ENCODE measurements at regions not wholly inside any gene's neighbourhood (a gene's known extent, or its start where the extent isn't known, plus 50 kb on each side); places are given as distances from the start of the nearest gene placed in this dataset.

DNA sequence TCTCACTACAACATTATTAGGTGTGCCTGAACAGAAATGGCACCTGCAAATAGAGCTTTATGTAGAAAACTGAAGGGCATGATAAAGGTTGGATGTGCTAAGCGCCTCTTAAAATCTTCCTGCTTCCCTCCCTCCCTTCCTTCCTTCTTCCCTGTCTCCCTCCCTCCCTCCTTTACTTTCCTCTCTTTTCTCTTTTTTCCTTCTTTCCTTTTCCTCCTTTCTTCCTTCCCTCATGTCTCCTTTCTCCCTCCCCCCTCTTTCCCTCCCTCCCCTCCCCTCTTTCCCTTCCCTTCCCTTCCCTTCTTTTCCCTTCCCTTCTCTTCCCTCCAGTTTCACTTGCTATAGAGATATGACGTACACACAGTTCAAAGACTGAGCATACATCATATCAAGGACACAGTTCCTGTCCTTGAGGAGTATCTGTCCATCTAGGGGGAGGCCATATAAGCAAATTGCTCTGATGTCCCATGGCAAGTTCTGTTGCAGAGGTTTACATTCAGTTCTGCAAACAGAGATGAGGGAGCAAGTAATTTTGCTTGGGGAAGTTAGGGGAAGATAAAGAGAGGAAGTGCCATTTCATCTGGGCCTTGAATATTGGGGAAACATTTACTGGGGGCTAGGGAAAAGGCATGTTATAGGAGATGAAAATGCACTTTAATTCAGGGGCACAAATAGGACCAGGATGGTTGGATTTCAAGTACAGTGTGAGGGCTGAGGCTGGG lies 79.0 kb upstream of the EEF1E1 start:
- H3K27ac ChIP-seq, result no peak overlapping the region
- H3K36me3 ChIP-seq, result no peaks in the 10 kb centered on the region
- no peak for DNase-seq
- H3K4me1 ChIP-seq, result peaks cover 0 to 25% (median 15%) of the 10 kb centered on the region in 4 donors
- H3K4me3 ChIP-seq, result no peak overlapping the region
- intact Hi-C loops (cut with DNase I), result no loop called here
- TF ChIP-seq EP300 (IDR thresholded peaks at IDR 0.05), result no peak
- no peak for TF ChIP-seq POLR2A (IDR thresholded peaks at IDR 0.05)
- TF ChIP-seq, protein P1, sequence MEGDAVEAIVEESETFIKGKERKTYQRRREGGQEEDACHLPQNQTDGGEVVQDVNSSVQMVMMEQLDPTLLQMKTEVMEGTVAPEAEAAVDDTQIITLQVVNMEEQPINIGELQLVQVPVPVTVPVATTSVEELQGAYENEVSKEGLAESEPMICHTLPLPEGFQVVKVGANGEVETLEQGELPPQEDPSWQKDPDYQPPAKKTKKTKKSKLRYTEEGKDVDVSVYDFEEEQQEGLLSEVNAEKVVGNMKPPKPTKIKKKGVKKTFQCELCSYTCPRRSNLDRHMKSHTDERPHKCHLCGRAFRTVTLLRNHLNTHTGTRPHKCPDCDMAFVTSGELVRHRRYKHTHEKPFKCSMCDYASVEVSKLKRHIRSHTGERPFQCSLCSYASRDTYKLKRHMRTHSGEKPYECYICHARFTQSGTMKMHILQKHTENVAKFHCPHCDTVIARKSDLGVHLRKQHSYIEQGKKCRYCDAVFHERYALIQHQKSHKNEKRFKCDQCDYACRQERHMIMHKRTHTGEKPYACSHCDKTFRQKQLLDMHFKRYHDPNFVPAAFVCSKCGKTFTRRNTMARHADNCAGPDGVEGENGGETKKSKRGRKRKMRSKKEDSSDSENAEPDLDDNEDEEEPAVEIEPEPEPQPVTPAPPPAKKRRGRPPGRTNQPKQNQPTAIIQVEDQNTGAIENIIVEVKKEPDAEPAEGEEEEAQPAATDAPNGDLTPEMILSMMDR (IDR thresholded peaks at IDR 0.05), result no peak
- TF ChIP-seq POLR2AphosphoS5 (IDR thresholded peaks at IDR 0.05), result no peak
- H3K9me3 ChIP-seq, result no peaks in the 10 kb centered on the region
- H3K27me3 ChIP-seq, result no peaks in the 10 kb centered on the region
- 78 to 79% methylated on average over 2 of the region's 2 CpGs for WGBS, 2 donors

DNA sequence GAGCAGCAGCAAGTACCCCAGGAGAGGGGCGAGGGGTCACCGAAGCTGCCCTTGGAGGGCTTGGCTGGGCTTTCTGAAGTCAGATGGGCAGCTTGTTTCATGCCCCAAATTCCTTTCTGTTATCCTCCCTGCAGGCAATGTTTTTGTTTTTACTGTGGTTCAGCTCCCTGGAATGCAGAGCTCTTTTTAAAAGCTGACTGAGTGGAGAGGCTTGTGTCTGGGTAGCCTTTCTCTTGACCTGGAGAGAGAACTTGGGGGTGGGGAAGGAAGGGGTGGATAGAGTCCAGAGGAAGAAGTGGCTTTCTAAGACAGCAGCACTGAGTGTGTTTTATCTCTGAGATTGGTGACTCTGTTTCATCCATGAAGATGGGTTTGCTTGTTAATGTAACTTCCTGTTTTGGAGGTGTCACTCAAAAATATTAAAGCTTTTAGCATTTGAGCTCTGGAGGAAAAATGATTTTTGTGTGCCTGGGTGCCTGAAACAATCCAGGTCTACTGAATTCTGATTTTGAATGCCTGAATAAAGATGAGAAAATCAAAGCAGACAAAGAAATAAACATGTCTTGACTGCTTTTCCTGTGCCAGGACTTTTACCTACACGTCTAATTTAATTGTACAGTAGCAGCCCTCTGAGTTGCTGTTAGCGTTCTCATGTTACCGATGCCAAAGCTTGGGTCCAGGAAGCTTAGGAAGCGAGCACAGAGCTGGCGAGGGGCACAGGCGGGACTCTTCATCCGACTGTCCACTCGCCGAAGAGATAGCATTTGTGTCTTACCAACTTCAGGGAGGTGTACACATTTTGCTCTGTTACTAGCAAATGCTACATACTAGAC lies 78.2 kb upstream of the EEF1E1 start:
- WGBS, 2 donors, result 75 to 84% methylated on average over 11 of the region's 11 CpGs
- DNase-seq, result no peak
- no peak for TF ChIP-seq EP300 (IDR thresholded peaks at IDR 0.05)
- no peak for TF ChIP-seq POLR2A (IDR thresholded peaks at IDR 0.05)
- TF ChIP-seq, protein P1 (IDR thresholded peaks at IDR 0.05), result no peak
- Histone ChIP-seq H3K36me3 (no peaks in the 10 kb centered on the region), H3K4me3 (no peak overlapping the region), H3K9me3 (no peaks in the 10 kb centered on the region), H3K4me1 (peaks cover 0 to 25% (median 15%) of the 10 kb centered on the region in 4 donors), H3K27me3 (no peaks in the 10 kb centered on the region), H3K27ac (no peak overlapping the region)
- intact Hi-C loops (cut with DNase I), result no loop called here

DNA sequence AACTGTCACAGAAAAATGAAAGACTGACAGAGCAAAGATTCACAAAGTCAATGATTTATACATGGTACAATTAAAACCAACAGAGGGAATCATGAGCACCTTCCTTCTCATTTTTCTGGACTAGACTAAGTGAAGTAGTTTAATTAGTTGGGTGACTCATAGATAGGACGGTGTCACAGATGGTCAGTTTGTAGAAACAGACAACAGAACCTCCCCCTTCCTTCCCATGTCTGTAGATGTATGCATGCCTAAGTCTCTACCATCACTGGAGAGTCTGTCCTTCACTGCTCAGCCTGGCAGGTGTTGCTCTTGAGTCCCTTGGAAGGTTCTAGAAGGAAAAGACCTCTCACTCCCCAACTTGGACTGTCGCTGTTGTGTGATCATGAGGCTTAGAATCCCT lies 75.4 kb upstream of the EEF1E1 start:
- intact Hi-C loops (cut with DNase I), result no loop called here
- DNase-seq, result no peak
- H3K4me1 ChIP-seq, result peaks cover 0 to 19% (median 11%) of the 10 kb centered on the region in 4 donors
- H3K36me3 ChIP-seq, result no peaks in the 10 kb centered on the region
- no peaks in the 10 kb centered on the region for H3K27me3 ChIP-seq
- no peak overlapping the region for H3K4me3 ChIP-seq
- no peak overlapping the region for H3K27ac ChIP-seq
- TF ChIP-seq EP300 (IDR thresholded peaks at IDR 0.05) (no peak), POLR2A (IDR thresholded peaks at IDR 0.05) (no peak), POLR2AphosphoS5 (IDR thresholded peaks at IDR 0.05) (no peak)
- TF ChIP-seq, protein P1 (IDR thresholded peaks at IDR 0.05), result no peak
- 83 to 87% methylated on average over 2 of the region's 2 CpGs for WGBS, 2 donors
- no peaks in the 10 kb centered on the region for H3K9me3 ChIP-seq

DNA sequence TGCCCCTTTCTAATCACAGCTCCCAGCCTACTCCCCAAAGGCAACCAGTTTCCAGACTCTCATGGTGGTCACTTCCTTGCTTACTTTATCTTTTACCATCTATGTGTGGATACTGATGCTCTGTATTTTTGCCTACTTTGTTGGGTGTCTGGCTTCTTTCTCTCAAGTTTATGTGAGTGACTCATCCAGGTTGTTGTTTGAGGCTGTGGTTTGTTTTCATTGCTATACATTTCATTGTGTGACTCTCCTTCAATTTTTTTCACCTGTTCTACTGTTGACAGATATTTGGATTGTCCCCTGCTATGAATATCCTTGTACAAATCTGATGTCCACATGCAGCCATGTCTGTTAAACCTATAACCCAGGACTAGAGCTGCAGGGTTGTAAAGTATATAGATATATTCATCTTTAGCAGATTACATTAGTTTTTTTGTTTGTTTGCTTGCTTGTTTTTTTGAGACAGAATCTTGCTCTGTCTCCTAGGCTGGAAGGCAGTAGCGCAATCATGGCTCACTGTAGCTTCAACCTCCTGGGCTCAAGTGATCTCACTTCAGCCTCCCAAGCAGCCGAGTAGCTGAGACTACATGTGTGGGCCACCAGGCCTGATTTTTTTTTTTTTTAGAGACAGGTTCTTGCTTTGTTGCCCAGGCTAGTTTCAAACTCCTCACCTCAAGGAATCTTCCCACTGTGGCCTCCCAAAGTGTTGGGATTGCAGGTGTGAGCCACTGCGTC lies 72.9 kb upstream of the EEF1E1 start:
- Histone ChIP-seq H3K27me3 (no peaks in the 10 kb centered on the region), H3K27ac (no peak overlapping the region), H3K9me3 (no peaks in the 10 kb centered on the region), H3K4me3 (no peak overlapping the region), H3K4me1 (peaks cover 0 to 6% (median under 1%) of the 10 kb centered on the region in 4 donors), H3K36me3 (no peaks in the 10 kb centered on the region)
- WGBS, 2 donors, result 94 to 96% methylated on average over 3 of the region's 3 CpGs
- TF ChIP-seq, protein P1 (IDR thresholded peaks at IDR 0.05), result no peak
- TF ChIP-seq POLR2A (IDR thresholded peaks at IDR 0.05) (no peak), POLR2AphosphoS5 (IDR thresholded peaks at IDR 0.05) (no peak), EP300 (IDR thresholded peaks at IDR 0.05) (no peak)
- no peak for DNase-seq
- intact Hi-C loops (cut with DNase I), result no loop called here
